T-helper 1 cell treated with Interleukin-12 subunit alpha and Interleukin-12 subunit beta and Interleukin-4 antibody, amounts not matched to agents 30 ng/mL and 1 ng/mL, for 36 hours (primary cell): ENCODE measurements at regions not wholly inside any gene's neighbourhood (a gene's known extent, or its start where the extent isn't known, plus 50 kb on each side); places are given as distances from the start of the nearest gene placed in this dataset.
"Not testable (repeated sequence)": the region's sequence is repeated elsewhere in the genome, so short reads cannot be mapped to it uniquely, and the experiment has no call there.

ENCODE experiments used
- intact Hi-C: fragments of 100-400 bp; cut with micrococcal nuclease; formaldehyde crosslinking; loops from one replicate; pipeline ENCODE4 v1.15.1; 2024

DNA sequence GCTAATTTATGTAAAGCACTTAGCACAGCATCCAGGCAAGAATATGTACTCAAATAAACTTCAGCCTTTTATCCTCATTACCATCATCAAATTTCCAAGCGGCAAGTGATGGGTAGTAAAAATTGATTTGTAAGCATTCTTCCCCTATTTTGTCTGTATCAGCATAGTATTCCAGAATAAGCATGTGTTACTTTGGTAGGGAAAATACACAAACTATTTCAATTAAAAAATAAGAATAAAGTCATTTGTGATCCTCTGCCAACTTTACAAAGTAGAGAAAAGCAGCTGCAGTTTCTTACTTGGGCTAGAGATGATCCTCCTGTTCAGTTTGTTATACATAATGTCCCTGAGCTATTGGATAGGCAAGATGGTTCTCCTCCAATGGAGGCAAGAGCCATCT, 493.2 kb downstream of the ZEB2 start:
- intact Hi-C loops = no loop called here

DNA sequence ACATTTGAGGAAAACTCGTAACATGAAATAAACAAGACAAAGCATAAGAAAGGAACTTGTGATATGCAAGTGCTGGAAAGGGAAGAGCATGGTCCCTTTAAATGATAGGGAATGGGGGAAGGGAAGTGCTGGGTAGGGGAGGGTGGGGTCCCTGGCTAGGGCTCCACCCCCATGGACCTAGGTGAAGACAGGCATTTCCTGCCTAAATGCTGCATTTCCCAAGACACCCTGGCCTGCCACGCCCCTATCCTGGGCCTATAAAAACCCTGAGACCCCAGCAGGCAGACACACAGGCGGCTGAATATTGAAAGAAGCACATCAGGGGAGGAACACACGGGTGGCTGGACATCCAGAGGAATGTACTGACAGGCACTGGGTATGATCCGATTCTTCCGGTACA, 499.9 kb downstream of the ZEB2 start:
- intact Hi-C loops = no loop called here

DNA sequence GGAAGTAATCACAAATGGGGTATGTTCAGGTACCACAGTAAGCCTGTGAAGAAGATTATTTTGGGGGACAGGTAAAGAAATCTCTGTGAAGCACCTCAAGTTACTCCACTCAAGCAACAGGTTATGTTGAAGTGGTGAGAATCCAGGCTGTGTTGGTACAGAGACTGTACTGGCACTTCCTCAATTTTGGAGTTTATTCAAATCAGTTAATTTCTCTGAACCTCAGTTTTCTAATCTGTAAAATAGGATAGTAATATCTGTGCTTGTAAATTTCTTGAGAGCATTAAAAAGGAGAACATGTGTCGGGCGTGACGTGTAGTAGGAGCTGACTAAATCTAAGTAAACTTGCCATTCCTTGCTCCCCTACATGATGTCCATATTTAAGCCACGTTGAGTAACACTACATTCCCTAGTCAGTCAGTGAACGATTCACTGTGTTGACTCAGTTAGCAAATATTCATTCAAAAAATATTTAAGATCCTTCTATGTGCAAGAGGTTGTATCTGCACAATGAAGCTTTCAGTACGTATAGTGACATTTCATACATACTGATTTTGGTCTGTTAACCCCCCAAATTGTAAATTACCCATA, 504.2 kb downstream of the ZEB2 start:
- intact Hi-C loops = no loop called here

DNA sequence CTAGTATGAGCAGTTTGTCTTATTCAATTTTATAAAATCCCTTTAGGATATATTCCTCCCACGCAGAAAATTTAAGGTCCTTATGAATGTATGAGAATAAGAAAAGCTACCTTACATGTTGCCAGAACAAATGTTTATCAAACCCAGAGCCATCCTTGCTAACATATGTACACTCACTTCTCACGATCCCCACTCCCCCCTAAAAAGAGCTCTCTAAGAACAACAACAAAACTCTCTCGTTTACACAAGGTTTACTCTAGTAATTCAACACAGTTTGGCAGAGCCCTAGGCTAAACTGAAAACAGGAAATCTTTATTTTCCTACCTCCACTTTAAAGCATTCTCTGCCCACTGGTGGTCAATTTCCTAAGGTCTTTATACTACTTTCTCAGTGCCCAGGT, 504.9 kb downstream of the ZEB2 start:
- intact Hi-C loops = no loop called here

DNA sequence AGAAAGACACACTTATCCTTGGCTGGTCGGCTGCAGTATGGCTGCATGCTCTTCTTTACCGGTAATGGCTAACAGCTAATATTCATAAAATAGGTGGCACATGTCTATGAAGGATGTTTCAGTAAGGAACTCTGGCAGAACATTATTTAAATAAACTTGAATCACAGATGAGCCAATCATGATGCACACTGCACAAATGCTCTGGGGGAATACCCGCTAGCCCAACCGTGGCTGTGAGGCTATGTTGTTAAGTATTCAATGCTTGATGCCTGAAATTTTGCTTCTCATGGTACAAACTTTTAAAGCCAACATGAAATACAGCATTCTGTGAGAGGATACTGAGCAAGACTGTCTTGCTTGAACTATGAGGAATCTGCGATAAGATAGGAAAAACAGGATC, 505.8 kb downstream of the ZEB2 start:
- intact Hi-C loops = no loop called here

DNA sequence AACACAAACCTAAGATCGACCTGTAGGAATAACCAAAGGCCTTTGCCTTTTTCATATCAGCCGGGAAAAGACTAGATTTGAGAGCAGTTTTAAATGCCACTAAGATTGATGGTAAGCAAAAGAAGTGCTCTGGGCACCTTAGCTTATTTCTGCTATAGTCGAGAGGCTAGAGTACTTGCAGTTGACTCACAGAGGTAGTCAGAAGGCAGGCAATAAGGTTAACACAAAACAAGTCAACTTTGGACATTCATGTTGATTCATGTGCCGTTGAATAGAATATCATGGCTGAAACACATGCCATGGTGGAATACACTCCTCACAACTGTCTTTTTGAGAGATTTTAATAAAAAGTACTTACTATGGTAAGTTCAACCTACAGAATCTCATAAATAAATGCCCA, 507.6 kb downstream of the ZEB2 start:
- intact Hi-C loops = no loop called here

DNA sequence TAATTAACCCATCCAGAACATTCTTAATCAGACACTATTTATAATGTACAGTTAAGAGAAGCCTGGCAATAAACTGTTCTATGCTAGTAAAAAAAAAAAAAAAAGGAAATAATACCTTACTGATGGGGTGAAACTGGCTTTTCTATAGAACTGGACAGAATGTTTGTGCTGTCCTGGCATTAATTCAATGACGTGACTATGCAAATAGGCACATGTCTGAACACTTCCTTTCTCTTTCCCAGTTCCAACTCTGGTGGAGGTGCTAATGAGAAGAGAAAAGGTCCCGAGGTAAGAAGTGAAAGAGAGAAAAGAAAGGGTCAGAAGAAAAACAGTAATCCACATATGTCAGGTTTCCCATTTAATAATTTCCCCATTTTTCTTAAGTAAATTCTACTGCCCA, 508.4 kb downstream of the ZEB2 start:
- intact Hi-C loops = no loop called here

DNA sequence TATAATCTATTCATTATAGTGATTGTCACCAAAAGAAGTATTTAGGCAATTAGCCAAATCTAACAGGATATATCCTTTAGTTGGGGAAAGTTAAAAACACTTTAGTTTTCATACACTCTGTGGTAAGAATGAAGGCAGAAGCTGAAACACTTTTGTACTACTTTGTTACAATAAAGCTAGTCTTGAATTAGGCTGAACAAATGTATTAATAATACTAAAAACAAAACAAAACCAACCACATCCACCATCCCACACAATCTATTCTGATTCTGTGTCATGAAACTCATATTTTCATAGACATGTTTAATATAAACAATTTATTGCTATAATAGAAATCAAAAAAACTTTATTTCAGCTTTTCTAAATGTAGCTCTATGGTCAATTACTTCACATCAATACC, 508.8 kb downstream of the ZEB2 start:
- intact Hi-C loops = no loop called here

DNA sequence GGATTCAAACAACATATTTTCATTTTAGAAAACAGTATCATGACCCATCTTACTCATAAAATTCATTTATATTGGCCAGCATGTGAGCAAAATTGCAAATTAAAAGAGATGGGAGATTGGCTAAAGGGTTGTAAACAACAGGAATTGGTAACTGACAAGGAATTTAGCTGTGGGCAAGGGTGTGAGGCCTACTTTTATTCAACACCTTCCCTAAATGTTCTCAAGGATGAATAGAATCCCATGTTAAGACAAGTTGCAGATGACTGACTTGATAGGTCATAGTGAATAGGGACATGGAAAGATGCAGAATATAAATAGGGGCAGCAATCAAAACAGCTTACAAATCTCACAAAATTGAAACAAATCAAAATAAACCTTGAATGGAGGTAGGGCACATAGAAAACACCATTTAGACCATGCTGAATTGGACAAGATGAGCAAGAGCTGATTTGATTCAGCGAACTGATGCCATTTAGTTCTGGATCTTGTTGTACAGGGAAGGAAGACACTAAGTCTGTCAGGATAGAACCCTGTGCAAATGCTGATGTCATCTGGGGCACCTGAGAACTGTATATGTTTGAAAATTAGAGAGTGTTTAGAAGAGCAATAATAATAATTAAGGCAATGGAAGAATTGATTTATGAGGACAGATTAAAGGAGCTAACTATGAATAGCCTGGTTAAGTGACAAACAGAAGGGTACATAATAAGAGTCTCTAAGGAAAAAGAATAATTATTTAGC, 509.7 kb downstream of the ZEB2 start:
- intact Hi-C loops = no loop called here

DNA sequence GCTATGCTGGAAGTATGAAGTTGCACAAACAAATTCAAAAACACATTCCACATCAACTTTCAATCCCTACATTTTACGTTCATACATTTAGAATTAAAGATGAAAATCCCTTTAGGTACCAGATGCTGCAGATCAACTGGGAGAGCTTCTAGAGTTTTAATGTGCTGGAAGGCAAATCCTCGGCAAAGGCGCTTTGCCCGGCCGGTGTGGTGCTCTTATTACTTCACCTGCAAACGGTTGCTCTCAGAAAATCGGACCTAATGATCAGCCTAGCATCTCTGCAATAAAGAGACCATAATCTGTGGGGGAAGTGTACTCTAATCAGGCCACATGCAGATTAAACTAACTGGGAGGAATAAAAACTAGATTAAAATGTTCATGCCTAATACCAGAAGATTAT, 513.8 kb downstream of the ZEB2 start:
- intact Hi-C loops = no loop called here

DNA sequence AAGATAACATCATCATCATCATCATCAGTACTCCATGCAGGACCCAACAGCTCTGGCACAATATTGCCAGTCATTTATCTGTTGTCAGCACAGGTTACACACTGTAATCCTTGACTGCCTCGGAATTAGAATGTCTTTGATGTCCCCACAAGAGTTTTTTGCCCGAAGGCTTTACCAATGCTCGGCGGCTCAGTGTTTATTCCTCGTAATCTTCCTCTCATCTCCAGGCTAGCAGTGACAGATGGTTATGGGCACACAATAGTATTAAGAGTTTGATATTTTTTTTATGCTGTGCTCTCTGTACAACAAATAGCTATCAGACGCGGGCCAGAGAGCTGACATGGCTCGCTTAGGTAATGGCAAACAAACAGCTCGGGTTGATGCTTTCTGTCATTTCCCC, 515.2 kb downstream of the ZEB2 start:
- intact Hi-C loops = no loop called here

DNA sequence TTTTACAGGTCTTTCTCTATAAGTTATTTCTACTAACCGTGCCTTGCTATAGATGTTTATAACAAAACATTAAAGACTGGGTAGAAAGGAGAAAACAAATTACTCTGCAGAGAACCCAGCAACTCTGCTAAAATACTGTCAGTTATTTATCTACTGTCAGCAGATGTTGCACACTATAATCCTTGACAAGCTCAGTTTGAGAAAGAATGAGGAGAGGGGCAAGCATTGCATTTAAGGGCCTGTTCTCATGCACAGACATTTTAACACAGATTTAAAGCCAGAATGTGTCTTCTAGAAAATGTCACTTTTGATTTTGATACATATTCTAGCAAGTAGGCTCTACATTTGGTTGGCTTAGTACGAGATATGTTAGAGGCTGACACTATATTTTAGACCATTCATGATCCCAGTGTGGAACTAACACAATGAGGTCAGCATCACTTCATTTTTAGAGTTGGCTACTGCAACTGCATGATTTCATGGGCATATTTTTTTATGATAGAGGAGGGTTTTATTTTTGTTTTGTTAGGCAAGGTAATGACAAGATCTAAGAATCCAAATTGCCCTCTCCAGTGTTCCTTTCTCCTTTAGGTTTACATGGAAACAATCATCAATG, 516.4 kb downstream of the ZEB2 start:
- intact Hi-C loops = no loop called here

DNA sequence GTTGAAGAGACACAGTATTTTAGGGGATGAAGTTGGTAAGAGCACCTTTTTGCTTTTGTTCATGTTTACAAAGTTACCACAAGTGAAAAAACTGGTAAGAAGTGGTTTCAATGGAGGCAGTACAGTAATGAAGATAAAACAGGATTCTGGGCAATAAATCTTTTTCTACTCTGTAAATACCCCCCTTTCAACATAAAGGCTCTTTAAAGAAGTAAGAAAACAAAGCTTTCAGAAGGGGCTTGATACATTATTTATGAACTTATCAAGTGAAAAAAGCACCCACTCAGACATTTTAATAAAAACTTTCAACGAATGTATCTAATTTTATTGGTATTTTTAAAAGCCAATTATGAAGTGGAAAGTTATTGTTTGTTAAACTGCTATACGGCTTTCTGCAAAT, 522.9 kb downstream of the ZEB2 start:
- intact Hi-C loops = no loop called here

DNA sequence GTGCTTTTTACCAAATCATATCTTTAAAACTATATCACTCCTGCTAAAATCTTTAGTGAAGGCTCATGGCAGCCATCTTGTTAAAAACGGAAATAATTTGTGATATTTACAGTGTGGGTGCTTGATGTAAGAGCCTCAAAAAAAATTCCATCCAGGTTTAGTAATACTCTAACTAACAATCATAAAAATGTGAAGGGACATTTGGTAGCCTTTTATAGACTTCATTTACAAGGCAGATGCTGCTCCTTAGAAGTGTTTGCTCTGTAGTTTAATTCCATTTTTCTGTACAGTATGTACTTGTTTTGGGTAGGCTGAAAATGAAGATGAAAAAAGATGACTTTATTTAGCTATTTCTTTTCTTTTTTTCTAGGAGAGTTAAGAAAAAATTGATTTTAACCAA, 525.0 kb downstream of the ZEB2 start:
- intact Hi-C loops = no loop called here

DNA sequence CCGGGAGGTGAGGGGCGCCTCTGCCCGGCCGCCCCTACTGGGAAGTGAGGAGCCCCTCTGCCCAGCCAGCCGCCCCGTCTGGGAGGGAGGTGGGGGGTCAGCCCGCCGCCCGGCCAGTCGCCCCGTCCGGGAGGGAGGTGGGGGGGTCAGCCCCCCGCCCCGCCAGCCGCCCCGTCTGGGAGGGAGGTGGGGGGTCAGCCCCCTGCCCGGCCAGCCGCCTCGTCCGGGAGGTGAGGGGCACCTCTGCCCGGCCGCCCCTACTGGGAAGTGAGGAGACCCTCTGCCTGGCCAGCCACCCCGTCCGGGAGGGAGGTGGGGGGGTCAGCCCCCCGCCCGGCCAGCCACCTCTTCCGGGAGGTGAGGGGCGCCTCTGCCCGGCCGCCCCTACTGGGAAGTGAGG, 528.3 kb downstream of the ZEB2 start:
- intact Hi-C loops = not testable (repeated sequence)

DNA sequence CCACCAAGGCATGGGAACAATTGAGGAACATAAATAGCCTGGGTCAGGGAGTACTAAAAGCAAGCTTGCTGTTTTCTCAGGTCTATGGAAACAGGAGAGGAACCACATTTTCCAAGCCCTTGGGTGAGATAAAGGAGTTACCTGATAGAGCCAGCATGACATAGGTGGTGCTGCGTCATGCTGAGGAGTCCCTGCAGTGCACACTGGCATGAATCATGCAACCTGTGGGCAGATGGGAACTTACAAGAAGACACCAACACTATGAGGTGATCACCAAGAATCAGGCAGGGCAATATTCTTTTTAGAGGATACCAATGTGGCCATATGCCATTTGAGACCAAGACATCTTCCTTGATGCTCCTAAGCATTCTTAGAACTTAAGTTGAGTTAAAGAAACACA, 531.8 kb downstream of the ZEB2 start:
- intact Hi-C loops = no loop called here

DNA sequence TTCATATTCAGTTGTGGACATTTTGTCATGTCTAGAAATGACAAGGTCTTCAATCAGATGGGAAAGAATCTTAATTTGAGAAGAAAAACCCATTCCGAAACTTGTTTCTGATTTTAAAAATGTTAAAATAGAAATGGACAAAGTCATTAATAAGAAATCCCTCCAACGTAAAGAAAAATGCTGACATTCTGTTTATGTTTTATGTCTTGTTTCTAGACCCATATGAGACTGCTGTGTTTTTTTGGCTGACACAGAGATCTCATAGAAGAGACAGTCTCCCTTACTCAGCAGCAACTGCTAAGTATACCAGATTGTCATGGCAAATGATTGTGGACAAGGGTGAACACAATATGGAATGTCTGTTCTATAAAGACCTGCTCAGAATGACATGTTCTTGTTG, 538.5 kb downstream of the ZEB2 start:
- intact Hi-C loops = no loop called here

DNA sequence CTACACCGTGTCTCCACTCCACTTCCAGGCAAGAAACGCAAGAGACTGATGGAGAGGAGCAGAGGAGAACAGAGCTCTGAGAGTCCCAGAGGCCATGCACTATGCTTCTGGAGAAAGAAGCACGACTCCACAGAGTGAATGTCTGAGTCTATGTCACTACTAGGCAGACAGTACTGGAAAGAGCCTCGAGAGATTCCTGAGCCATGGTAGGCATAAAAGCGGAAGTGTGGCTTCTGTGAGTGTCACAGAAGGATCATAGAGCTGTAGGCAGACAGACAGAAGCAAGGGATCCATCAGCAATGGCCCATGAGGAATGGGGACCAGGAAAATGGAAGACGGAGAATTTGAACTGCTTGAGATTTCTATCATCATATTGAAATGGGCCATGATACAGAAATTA, 542.6 kb downstream of the ZEB2 start:
- intact Hi-C loops = no loop called here

DNA sequence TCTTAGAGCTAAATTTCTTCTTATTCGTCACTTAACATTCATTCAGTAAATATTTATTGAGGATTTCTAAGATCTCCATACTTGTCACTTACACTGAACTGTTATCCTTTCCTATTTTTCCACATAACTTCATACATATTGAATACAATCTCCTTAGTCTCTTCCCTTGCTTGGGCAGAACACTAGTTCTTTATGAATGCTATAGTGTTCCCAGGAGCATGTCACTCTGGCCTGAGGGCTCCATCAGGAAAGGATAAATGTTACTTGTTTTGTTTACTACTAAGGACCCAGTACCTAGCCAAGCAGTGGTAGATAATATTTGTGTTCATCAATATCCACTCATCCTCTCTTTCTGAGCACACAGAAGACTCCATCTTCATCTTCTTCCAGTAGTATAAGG, 544.7 kb downstream of the ZEB2 start:
- intact Hi-C loops = no loop called here

DNA sequence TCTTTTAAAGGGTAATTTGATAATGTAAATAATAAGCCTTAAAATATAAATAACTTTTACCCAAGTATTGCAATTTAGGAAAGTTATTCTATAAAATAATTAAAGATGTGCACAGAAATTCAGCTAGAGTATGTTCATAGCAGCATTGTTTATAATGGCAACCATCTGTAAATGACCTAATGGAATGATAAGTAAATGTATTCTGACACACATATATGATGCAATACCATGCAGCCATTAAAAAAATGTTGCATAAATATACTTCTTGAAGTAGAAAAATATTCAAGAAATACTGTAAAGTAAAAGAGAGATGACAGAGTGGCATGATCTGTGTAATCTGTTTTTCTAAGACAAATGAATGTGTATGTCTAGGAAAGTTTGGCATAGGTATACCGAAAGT, 545.7 kb downstream of the ZEB2 start:
- intact Hi-C loops = no loop called here

DNA sequence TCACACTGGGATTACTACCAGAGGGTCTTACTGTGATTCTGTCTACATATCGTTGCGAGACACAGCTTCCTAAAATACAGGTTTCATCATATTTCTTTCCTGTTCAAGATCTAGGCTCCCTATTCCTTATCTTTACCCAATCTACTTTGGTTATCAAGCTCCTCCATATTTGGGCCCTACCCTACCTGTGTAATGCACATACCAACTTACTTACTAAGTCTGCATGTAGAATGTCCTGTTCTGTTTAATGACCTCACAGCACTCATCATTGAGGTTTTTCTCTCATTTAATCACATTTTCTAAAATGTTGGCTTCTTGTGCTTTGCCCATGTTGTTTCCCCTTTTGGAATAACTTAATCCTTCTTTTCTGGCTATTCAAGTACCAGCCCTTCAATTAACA, 551.1 kb downstream of the ZEB2 start:
- intact Hi-C loops = no loop called here

DNA sequence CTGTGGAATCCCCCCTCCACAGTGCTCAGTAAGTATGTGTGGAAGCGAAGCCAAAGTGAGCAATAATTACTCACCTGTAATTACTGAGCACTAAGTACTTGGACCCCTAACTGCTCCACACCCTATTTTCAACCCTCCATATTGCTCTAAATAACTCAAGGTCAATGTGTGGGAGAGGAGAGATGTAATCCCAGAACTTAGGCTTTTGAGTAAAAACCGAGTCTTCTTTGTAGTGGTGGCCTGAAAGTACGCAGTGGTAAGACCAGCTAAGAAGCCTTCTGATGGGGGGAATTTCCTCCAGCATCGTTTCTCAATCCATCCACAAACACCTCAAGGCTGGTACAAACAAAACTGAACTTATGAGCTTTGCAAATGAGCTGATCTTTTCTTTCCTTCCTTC, 551.6 kb downstream of the ZEB2 start:
- intact Hi-C loops = no loop called here

DNA sequence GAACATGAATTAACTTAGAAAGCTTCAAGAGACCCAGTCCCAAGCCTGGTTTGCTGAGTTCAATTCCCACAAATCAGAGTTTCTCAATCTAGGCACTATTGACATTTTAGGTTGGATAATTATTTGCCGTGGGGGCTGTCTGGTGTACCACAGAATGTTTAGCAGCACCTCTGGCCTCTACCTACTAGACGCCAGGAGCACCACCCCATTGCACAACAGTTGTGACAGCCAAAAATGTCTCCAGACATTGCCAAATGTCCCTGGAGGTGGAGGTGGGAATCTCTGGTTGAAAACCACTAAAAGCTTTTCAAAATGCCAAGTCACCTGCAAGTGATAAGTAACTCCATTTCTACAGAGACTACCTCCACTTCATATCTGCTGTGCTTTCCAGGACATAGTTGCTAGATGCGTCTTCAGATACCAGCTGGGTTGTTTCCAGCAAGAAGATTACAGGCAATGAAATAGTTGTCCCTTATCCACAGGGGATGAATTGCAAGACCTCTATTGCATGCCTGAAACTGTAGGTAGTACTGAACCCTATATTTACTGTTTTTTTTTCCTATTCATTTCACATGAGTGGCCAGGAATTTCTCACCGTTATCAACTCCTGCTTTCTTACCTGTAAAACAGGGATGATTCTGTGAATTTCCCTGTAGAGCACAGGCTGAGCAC, 554.3 kb downstream of the ZEB2 start:
- intact Hi-C loops = no loop called here
